GM23338 (cell line): ENCODE measurements at regions not wholly inside any gene's neighbourhood (a gene's known extent, or its start where the extent isn't known, plus 50 kb on each side); places are given as distances from the start of the nearest gene placed in this dataset.

Source experiments
- ATAC-seq: fragments of 200-7000 bp; cut with Tn5 transposase; 3 replicates; pipeline ENCODE4 v1.9.1; 2020
- DNase-seq: peaks from one replicate; pipeline ENCODE4 v3.0.0-alpha.2; 2015; ENCODE audit warnings: low spot score
- H2AFZ ChIP-seq: fragments of 200-600 bp; sonication (generic); 2 replicates; pipeline ENCODE4 v1.8.0; 2016; ENCODE audit warnings: antibody characterized with exemption, mild to moderate bottlenecking, moderate library complexity
- H3F3A ChIP-seq: fragments of 200-600 bp; sonication (generic); replicated peaks from 2 replicates; pipeline ENCODE4 v1.8.0; 2017; ENCODE audit warnings: antibody characterized with exemption, mixed run types, low read depth
- H3K27ac ChIP-seq: fragments of 200-600 bp; sonication (generic); 2 replicates; pipeline ENCODE4 v1.6.1; 2016; ENCODE audit warnings: low read depth
- H3K27me3 ChIP-seq: fragments of 200-600 bp; sonication (generic); 2 replicates; pipeline ENCODE4 v1.8.0; 2016; ENCODE audit warnings: mild to moderate bottlenecking, mixed run types, moderate library complexity; ENCODE audit not compliant: insufficient read depth
- H3K36me3 ChIP-seq: fragments of 200-600 bp; sonication (generic); 2 replicates; pipeline ENCODE4 v1.8.0; 2016; ENCODE audit warnings: mild to moderate bottlenecking; ENCODE audit not compliant: insufficient read depth
- H3K4me1 ChIP-seq: fragments of 200-600 bp; sonication (generic); 2 replicates; pipeline ENCODE4 v1.8.0; 2016; ENCODE audit warnings: mild to moderate bottlenecking, moderate library complexity; ENCODE audit not compliant: insufficient read depth
- H3K4me2 ChIP-seq: fragments of 200-600 bp; sonication (generic); 2 replicates; pipeline ENCODE4 v1.7.1; 2017; ENCODE audit warnings: mixed run types
- H3K4me3 ChIP-seq: fragments of 200-600 bp; sonication (generic); 2 replicates; pipeline ENCODE4 v1.6.1; 2016; ENCODE audit warnings: mixed run types
- H3K79me2 ChIP-seq: fragments of 200-600 bp; sonication (generic); replicated peaks from 2 replicates; pipeline ENCODE4 v1.8.0; 2017; ENCODE audit warnings: mild to moderate bottlenecking; ENCODE audit not compliant: insufficient read depth
- H3K9me2 ChIP-seq: fragments of 200-600 bp; sonication (generic); 2 replicates; pipeline ENCODE4 v1.8.0; 2017; ENCODE audit not compliant: insufficient read depth
- H4K20me1 ChIP-seq: fragments of 200-600 bp; sonication (generic); replicated peaks from 2 replicates; pipeline ENCODE4 v1.8.0; 2017; ENCODE audit warnings: mild to moderate bottlenecking; ENCODE audit not compliant: insufficient read depth
- H3K27ac Mint-ChIP-seq: 2 replicates; pipeline ENCODE4 v1.8.0; 2020; ENCODE audit warnings: inconsistent platforms, mild to moderate bottlenecking, moderate library complexity, mixed read lengths
- H3K27me3 Mint-ChIP-seq: 3 replicates; pipeline ENCODE4 v1.8.0; 2022; ENCODE audit warnings: low read depth, mild to moderate bottlenecking, moderate library complexity, mixed read lengths, inconsistent platforms; ENCODE audit not compliant: insufficient read depth, poor library complexity
- H3K36me3 Mint-ChIP-seq: 3 replicates; pipeline ENCODE4 v1.8.0; 2021; ENCODE audit warnings: low read depth, mild to moderate bottlenecking, inconsistent platforms, moderate library complexity, mixed read lengths
- H3K4me1 Mint-ChIP-seq: 3 replicates; pipeline ENCODE4 v1.8.0; 2020; ENCODE audit warnings: mild to moderate bottlenecking, inconsistent platforms, mixed read lengths
- H3K4me3 Mint-ChIP-seq: 3 replicates; pipeline ENCODE4 v1.8.0; 2021; ENCODE audit warnings: moderate library complexity, mild to moderate bottlenecking, inconsistent platforms, mixed read lengths
- H3K9me3 Mint-ChIP-seq: 3 replicates; pipeline ENCODE4 v1.8.0; 2020; ENCODE audit warnings: moderate library complexity, mild to moderate bottlenecking, inconsistent platforms, mixed read lengths
- CREB1 ChIP-seq: fragments of 250-450 bp; sonication (Bioruptor Pico); IDR thresholded peaks from 2 replicates; pipeline ENCODE4 v1.5.0; 2020; ENCODE audit warnings: low read depth, mild to moderate bottlenecking, moderate library complexity
- CTCF ChIP-seq, 2 experiments: fragments of 200-600 bp in 1 of 2; sonication (generic) in 1 of 2; conservative IDR thresholded peaks; 2 replicates each; pipeline versions ENCODE4 v1.5.1 to v1.6.1; 2016 to 2017; ENCODE audit warnings: antibody characterized with exemption in 2 of 2, low read depth in 2 of 2, mild to moderate bottlenecking in 2 of 2, moderate library complexity in 1 of 2
- ETS1 ChIP-seq: IDR thresholded peaks from 2 replicates; pipeline ENCODE4 v1.6.1; 2016; ENCODE audit warnings: antibody characterized with exemption
- EZH2 ChIP-seq: fragments of 200-600 bp; sonication (generic); IDR thresholded peaks from one replicate; pipeline ENCODE4 v1.8.0; 2017; ENCODE audit warnings: antibody characterized with exemption, mild to moderate bottlenecking, low read depth; ENCODE audit not compliant: unreplicated experiment
- EZH2phosphoT487 ChIP-seq: fragments of 200-600 bp; sonication (generic); IDR thresholded peaks from one replicate; pipeline ENCODE4 v1.8.1; 2018; ENCODE audit warnings: antibody characterized with exemption; ENCODE audit not compliant: unreplicated experiment
- JUNB ChIP-seq: IDR thresholded peaks from one replicate; pipeline ENCODE4 v1.6.1; 2016; ENCODE audit warnings: antibody characterized with exemption; ENCODE audit not compliant: unreplicated experiment
- NANOG ChIP-seq: IDR thresholded peaks from 2 replicates; pipeline ENCODE4 v1.6.1; 2016; ENCODE audit warnings: antibody characterized with exemption, borderline replicate concordance
- POLR2AphosphoS5 ChIP-seq: IDR thresholded peaks from 2 replicates; pipeline ENCODE4 v1.6.1; 2016; ENCODE audit warnings: antibody characterized with exemption, low read depth
- REST ChIP-seq: IDR thresholded peaks from one replicate; pipeline ENCODE4 v1.6.1; 2018; ENCODE audit warnings: antibody characterized with exemption; ENCODE audit not compliant: unreplicated experiment
- STAT1 ChIP-seq: IDR thresholded peaks from one replicate; pipeline ENCODE4 v1.6.1; 2016; ENCODE audit warnings: antibody characterized with exemption; ENCODE audit not compliant: unreplicated experiment
- ZNF114 ChIP-seq: fragments of 250-450 bp; sonication (Bioruptor Pico); IDR thresholded peaks from 2 replicates; pipeline ENCODE4 v1.5.0; 2020; ENCODE audit warnings: mild to moderate bottlenecking, moderate library complexity
- ZNF331 ChIP-seq: fragments of 250-450 bp; sonication (Bioruptor Pico); IDR thresholded peaks from 2 replicates; pipeline ENCODE4 v1.5.0; 2020; ENCODE audit warnings: low read depth, mild to moderate bottlenecking, moderate library complexity
- ZNF462 ChIP-seq: fragments of 250-450 bp; sonication (Bioruptor Pico); IDR thresholded peaks from 2 replicates; pipeline ENCODE4 v1.5.0; 2020; ENCODE audit warnings: mild to moderate bottlenecking, moderate library complexity

- Histone ChIP-seq H3K4me2 (no peak overlapping the region), H3K27me3 (no peaks in the 10 kb centered on the region), H3K4me3 (no peak overlapping the region), H3K27ac (no peak overlapping the region), H3K79me2 (no peaks in the 10 kb centered on the region), H3K36me3 (no peaks in the 10 kb centered on the region), H3K4me1 (no peaks in the 10 kb centered on the region), H3K9me2 (peaks cover 4% of the 10 kb centered on the region), H3F3A (no peaks in the 10 kb centered on the region), H4K20me1 (no peaks in the 10 kb centered on the region), H2AFZ (no peak overlapping the region)
- Mint-ChIP-seq H3K4me1 (no peaks in the 10 kb centered on the region), H3K4me3 (no peak overlapping the region), H3K9me3 (no peaks in the 10 kb centered on the region), H3K36me3 (no peaks in the 10 kb centered on the region), H3K27me3 (no peaks in the 10 kb centered on the region), H3K27ac (no peak overlapping the region)
- ATAC-seq, result no peak
- TF ChIP-seq POLR2AphosphoS5, result no peak
- no peak for TF ChIP-seq CTCF (conservative IDR thresholded peaks at IDR 0.05; ENCODE audit: low read depth in 2 of 2)
- no peak for TF ChIP-seq JUNB
- TF ChIP-seq ZNF462, result no peak
- no peak for TF ChIP-seq ETS1
- TF ChIP-seq ZNF114 (CRISPR knock-in tag), result no peak
- no peak for TF ChIP-seq EZH2phosphoT487
- no peak for TF ChIP-seq CREB1 (CRISPR knock-in tag)
- no peak for TF ChIP-seq EZH2
- no peak for TF ChIP-seq ZNF331 (CRISPR knock-in tag)
- no peak for TF ChIP-seq REST
- TF ChIP-seq STAT1, result no peak
- no peak for TF ChIP-seq NANOG
- DNase-seq, result no peak
Observed at GRCh38 chr1:238778113-238778512, 608.3 kb upstream of the CHRM3 start.
